ENCODE measurements at regions not wholly inside any gene's neighbourhood (a gene's known extent, or its start where the extent isn't known, plus 50 kb on each side); places are given as distances from the start of the nearest gene placed in this dataset.

DNA sequence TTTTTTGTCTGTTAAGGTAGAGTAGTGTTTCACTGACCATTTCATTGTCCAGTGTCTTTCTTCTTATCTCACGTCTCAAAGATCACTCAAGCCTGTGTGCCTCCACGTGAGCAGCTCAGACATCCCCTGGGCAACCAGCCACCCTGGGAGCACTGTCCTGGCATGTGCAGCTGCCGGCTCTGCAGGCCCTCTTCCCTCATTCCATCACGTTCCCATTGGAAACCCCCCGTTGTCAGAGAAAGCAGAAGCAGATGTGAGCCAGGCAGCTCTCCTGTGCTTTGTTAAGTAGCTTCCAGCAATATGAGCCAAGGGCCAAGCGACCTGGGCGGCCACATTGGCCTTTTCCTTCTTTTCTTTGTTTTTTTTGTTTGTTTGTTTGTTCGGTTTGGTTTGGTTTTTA is 233.2 kb upstream of the SYNDIG1 start:
- TF ChIP-seq CTCF (IDR thresholded peaks at IDR 0.05) (no peak), POLR2AphosphoS5 (IDR thresholded peaks at IDR 0.05; ENCODE audit: low read depth, low read length) (no peak)
